Parathyroid adenoma (tissue), 2 donors: ENCODE measurements at regions not wholly inside any gene's neighbourhood (a gene's known extent, or its start where the extent isn't known, plus 50 kb on each side); places are given as distances from the start of the nearest gene placed in this dataset.

ENCODE experiments used
- H2AFZ ChIP-seq: fragments of 300-600 bp; sonication (generic); one replicate; pipeline ENCODE4 v1.7.0; 2017; ENCODE audit warnings: antibody characterized with exemption, mild to moderate bottlenecking
- H3K27ac ChIP-seq: fragments of 300-600 bp; sonication (generic); one replicate; pipeline ENCODE4 v1.7.0; 2017
- H3K27me3 ChIP-seq: fragments of 300-600 bp; sonication (generic); one replicate; pipeline ENCODE4 v1.7.0; 2017; ENCODE audit warnings: low read length; ENCODE audit not compliant: control insufficient read depth, insufficient read depth
- H3K36me3 ChIP-seq: fragments of 300-600 bp; sonication (generic); one replicate; pipeline ENCODE4 v1.7.0; 2017; ENCODE audit warnings: low read length; ENCODE audit not compliant: control insufficient read depth, insufficient read depth
- H3K4me1 ChIP-seq: fragments of 300-600 bp; sonication (generic); one replicate; pipeline ENCODE4 v1.7.0; 2017; ENCODE audit warnings: control low read depth
- H3K4me2 ChIP-seq: fragments of 300-600 bp; sonication (generic); one replicate; pipeline ENCODE4 v1.7.0; 2017; ENCODE audit warnings: low read length
- H3K4me3 ChIP-seq: fragments of 300-600 bp; sonication (generic); one replicate; pipeline ENCODE4 v1.7.0; 2017; ENCODE audit warnings: low read depth, low read length
- H3K79me2 ChIP-seq: fragments of 300-600 bp; sonication (generic); one replicate; pipeline ENCODE4 v1.7.0; 2017; ENCODE audit warnings: control low read depth
- H3K9ac ChIP-seq: fragments of 300-600 bp; sonication (generic); one replicate; pipeline ENCODE4 v1.7.0; 2017; ENCODE audit warnings: mild to moderate bottlenecking
- H3K9me3 ChIP-seq: fragments of 300-600 bp; sonication (generic); one replicate; pipeline ENCODE4 v1.7.0; 2017; ENCODE audit warnings: low read length; ENCODE audit not compliant: control insufficient read depth
- TF ChIP-seq, protein P1 (sequence below): fragments of 300-600 bp; sonication (generic); IDR thresholded peaks from one replicate; pipeline ENCODE4 v1.7.0; 2017; ENCODE audit warnings: antibody characterized with exemption, mild to moderate bottlenecking
- donor health status: primary hyperparathyroidism.

- Histone ChIP-seq H3K27me3 (no peaks in the 10 kb centered on the region), H3K9ac (no peak overlapping the region), H3K4me2 (no peak overlapping the region), H3K36me3 (no peaks in the 10 kb centered on the region), H3K27ac (no peak overlapping the region), H2AFZ (no peak overlapping the region), H3K79me2 (no peaks in the 10 kb centered on the region), H3K9me3 (no peaks in the 10 kb centered on the region), H3K4me1 (no peaks in the 10 kb centered on the region), H3K4me3 (no peak overlapping the region)
- TF ChIP-seq, protein P1, sequence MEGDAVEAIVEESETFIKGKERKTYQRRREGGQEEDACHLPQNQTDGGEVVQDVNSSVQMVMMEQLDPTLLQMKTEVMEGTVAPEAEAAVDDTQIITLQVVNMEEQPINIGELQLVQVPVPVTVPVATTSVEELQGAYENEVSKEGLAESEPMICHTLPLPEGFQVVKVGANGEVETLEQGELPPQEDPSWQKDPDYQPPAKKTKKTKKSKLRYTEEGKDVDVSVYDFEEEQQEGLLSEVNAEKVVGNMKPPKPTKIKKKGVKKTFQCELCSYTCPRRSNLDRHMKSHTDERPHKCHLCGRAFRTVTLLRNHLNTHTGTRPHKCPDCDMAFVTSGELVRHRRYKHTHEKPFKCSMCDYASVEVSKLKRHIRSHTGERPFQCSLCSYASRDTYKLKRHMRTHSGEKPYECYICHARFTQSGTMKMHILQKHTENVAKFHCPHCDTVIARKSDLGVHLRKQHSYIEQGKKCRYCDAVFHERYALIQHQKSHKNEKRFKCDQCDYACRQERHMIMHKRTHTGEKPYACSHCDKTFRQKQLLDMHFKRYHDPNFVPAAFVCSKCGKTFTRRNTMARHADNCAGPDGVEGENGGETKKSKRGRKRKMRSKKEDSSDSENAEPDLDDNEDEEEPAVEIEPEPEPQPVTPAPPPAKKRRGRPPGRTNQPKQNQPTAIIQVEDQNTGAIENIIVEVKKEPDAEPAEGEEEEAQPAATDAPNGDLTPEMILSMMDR, result no peak
Measured at GRCh38 chr5:34497470-34497808, 158.7 kb upstream of the RAI14 start.

DNA sequence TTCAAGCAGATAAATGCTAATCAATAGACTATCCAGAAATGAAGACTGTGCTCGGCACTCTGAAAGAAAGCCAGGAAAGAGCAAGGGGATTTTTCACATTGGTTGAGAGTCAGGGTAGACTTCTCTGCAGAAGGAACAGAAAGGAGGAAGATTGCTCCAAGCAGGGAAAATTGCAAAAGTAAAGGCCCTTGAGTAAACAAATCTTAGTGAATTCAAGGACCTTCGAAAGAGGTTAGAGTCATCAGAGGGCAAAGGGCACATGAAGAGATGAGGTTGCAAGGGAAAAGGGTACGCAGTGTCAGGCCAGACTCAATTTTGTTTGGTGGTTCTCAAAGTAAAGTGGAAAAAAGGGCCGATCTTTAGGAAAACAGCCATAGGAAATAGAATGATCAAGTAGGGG is 157.6 kb upstream of the RAI14 start:
- Histone ChIP-seq H3K36me3 (no peaks in the 10 kb centered on the region), H3K9ac (no peak overlapping the region), H3K27ac (no peak overlapping the region), H3K4me1 (no peaks in the 10 kb centered on the region), H3K27me3 (no peaks in the 10 kb centered on the region), H2AFZ (no peak overlapping the region), H3K9me3 (no peaks in the 10 kb centered on the region), H3K79me2 (no peaks in the 10 kb centered on the region), H3K4me3 (no peak overlapping the region), H3K4me2 (no peak overlapping the region)
- TF ChIP-seq, protein P1, result no peak

GRCh38 chr5:34499001-34499734 is 157.0 kb upstream of the RAI14 start:
- no peaks in the 10 kb centered on the region for H3K9me3 ChIP-seq
- H3K79me2 ChIP-seq, result no peaks in the 10 kb centered on the region
- H3K4me1 ChIP-seq, result no peaks in the 10 kb centered on the region
- H3K4me3 ChIP-seq, result no peak overlapping the region
- TF ChIP-seq, protein P1, result no peak
- H3K27ac ChIP-seq, result no peak overlapping the region
- no peaks in the 10 kb centered on the region for H3K27me3 ChIP-seq
- no peaks in the 10 kb centered on the region for H3K36me3 ChIP-seq
- no peak overlapping the region for H2AFZ ChIP-seq
- no peak overlapping the region for H3K4me2 ChIP-seq
- H3K9ac ChIP-seq, result no peak overlapping the region

DNA sequence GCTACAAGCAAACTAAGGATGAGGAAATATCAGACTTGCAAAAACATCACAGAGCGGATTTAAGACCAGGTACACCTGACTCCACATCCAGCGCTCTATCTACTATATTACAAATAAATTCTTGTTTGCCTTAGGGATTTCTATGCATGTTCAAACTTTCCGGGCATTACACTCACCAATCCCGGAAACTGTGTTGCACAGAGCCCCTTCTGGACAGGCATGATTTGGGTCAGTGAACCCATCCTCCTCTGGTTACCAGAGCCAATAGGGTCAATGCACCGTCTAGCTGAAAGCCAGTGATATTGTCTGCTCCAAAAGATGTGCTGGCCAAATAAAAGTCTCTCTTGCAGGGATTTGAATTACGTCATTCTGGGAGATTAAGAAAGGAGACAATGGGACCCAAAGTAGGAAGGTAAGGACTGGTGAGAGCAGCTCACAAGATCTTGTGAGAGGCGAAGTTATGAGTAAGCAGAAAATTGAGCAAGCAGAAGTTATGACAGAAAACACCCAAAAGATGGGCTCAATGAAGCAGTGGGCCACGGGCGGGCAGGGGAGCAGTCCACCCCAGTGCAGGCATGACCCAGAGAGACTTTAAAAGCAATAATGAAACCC is 155.8 kb upstream of the RAI14 start:
- H3K27ac ChIP-seq, result no peak overlapping the region
- H2AFZ ChIP-seq, result no peak overlapping the region
- H3K4me3 ChIP-seq, result no peak overlapping the region
- H3K79me2 ChIP-seq, result no peaks in the 10 kb centered on the region
- no peaks in the 10 kb centered on the region for H3K36me3 ChIP-seq
- H3K27me3 ChIP-seq, result no peaks in the 10 kb centered on the region
- no peaks in the 10 kb centered on the region for H3K4me1 ChIP-seq
- TF ChIP-seq, protein P1, result no peak
- H3K4me2 ChIP-seq, result no peak overlapping the region
- H3K9ac ChIP-seq, result no peak overlapping the region
- H3K9me3 ChIP-seq, result no peaks in the 10 kb centered on the region

- TF ChIP-seq, protein P1, result no peak
- Histone ChIP-seq H3K27ac (no peak overlapping the region), H3K4me1 (no peaks in the 10 kb centered on the region)
Measured at GRCh38 chr5:34501016-34501415, 155.1 kb upstream of the RAI14 start.

More at GRCh38 chr5:34501016-34501415, 155.1 kb upstream of the RAI14 start:
- Histone ChIP-seq H2AFZ (no peak overlapping the region), H3K79me2 (no peaks in the 10 kb centered on the region), H3K27me3 (no peaks in the 10 kb centered on the region), H3K9ac (no peak overlapping the region), H3K4me3 (no peak overlapping the region), H3K9me3 (no peaks in the 10 kb centered on the region), H3K36me3 (no peaks in the 10 kb centered on the region), H3K4me2 (no peak overlapping the region)
